Ascending aorta (tissue), 2 donors: ENCODE measurements at regions not wholly inside any gene's neighbourhood (a gene's known extent, or its start where the extent isn't known, plus 50 kb on each side); places are given as distances from the start of the nearest gene placed in this dataset.

Source experiments
- DNase-seq, 2 donors: peaks; one replicate each; pipeline ENCODE4 v3.0.0-alpha.2; 2019; ENCODE audit warnings: low spot score in 2 of 2
- H3K27ac ChIP-seq, 2 donors: fragments of 200-600 bp; sonication (generic); one replicate each; pipeline ENCODE4 v1.5.1; 2016 to 2017; ENCODE audit warnings: mild to moderate bottlenecking in 1 of 2
- H3K27me3 ChIP-seq: fragments of 200-600 bp; sonication (generic); one replicate; pipeline ENCODE4 v1.5.1; 2017
- H3K36me3 ChIP-seq, 2 donors: fragments of 200-600 bp; sonication (generic); one replicate each; pipeline ENCODE4 v1.5.1; 2016
- H3K4me1 ChIP-seq, 2 donors: fragments of 200-600 bp; sonication (generic); one replicate each; pipeline ENCODE4 v1.5.1; 2016 to 2017; ENCODE audit warnings: mild to moderate bottlenecking in 1 of 2
- H3K4me3 ChIP-seq, 2 donors: fragments of 200-600 bp; sonication (generic); one replicate each; pipeline ENCODE4 v1.5.1; 2016 to 2017; ENCODE audit warnings: mild to moderate bottlenecking in 1 of 2
- H3K9me3 ChIP-seq, 2 donors: fragments of 200-600 bp; sonication (generic); one replicate each; pipeline ENCODE4 v1.5.1; 2016
- intact Hi-C: fragments of 100-400 bp; cut with DNase I; formaldehyde crosslinking; loops from one replicate; pipeline ENCODE4 v1.15.1; 2023
- TF ChIP-seq, protein P1 (sequence below), 3 experiments: fragments of 200-600 bp in 2 of 3; fragments of 450-650 bp in 1 of 3; sonication (generic) in 2 of 3; IDR thresholded peaks; one replicate each; pipeline ENCODE4 v1.5.1; 2016 to 2019; ENCODE audit warnings: antibody characterized with exemption in 3 of 3, mild to moderate bottlenecking in 1 of 3, moderate library complexity in 1 of 3

DNA sequence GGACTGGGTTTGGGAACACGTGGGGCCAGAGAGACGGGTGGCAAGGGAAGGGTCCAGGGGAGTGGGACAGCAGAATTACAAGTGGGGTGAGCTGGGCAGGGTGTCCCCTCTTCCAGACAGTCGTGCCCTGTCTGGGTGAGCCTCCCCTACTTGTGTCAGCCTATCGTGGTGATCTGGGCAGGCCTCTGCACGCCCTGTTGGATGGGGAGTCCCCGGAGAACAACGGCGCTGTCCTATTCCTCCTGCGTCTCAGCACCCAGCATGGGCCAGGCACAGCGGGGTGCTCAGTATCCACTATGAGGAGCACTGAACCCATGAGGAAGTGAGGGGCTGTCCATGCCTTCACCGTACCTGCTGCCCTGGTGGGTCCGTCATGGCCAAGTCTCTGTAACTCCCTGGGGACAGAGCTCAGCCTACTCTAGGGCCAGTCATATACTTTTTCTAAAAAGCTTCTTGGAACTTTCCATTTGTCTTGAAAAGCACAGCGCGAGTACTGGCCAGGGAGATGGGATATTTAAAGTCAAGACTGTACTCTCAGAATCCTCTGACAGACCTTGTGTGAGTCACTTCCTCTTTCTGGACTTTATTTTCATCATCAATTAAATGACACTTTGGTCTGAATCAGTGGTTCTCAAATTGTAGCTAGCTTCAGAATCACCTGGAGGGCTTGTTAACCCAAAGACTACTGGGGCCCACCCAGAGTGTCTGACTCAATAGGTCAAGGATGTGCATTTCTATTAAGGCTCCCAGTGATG, 81.7 kb upstream of the NECTIN1 start:
- Histone ChIP-seq H3K27ac (no peak overlapping the region), H3K36me3 (no peaks in the 10 kb centered on the region), H3K9me3 (no peaks in the 10 kb centered on the region), H3K4me3 (no peak overlapping the region), H3K4me1 (no peaks in the 10 kb centered on the region), H3K27me3 (no peaks in the 10 kb centered on the region)
- no peak for DNase-seq
- TF ChIP-seq, protein P1, sequence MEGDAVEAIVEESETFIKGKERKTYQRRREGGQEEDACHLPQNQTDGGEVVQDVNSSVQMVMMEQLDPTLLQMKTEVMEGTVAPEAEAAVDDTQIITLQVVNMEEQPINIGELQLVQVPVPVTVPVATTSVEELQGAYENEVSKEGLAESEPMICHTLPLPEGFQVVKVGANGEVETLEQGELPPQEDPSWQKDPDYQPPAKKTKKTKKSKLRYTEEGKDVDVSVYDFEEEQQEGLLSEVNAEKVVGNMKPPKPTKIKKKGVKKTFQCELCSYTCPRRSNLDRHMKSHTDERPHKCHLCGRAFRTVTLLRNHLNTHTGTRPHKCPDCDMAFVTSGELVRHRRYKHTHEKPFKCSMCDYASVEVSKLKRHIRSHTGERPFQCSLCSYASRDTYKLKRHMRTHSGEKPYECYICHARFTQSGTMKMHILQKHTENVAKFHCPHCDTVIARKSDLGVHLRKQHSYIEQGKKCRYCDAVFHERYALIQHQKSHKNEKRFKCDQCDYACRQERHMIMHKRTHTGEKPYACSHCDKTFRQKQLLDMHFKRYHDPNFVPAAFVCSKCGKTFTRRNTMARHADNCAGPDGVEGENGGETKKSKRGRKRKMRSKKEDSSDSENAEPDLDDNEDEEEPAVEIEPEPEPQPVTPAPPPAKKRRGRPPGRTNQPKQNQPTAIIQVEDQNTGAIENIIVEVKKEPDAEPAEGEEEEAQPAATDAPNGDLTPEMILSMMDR (IDR thresholded peaks at IDR 0.05): no peak
- intact Hi-C loops: no loop called here

DNA sequence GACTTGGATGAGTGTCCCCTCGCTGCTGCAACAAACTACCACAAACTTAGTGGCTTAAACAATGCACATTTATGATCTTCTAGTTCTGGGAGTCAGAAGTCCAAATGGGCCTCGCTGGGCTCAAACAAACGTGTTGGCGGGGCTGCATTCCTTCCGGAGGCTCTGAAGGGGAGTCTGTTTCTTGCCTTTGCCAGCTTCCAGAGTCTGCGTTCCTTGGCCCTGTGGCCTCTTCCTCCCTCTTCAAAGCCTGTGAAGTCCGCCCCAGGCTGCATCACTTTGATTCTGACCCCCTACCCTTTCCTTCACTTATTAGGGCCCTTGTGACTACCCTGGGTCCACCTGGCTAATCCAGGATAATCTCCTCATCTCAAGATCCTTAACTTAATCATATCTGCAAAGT, 80.3 kb upstream of the NECTIN1 start:
- Histone ChIP-seq H3K36me3 (no peaks in the 10 kb centered on the region), H3K27ac (no peak overlapping the region), H3K4me1 (no peaks in the 10 kb centered on the region), H3K27me3 (no peaks in the 10 kb centered on the region), H3K9me3 (no peaks in the 10 kb centered on the region), H3K4me3 (no peak overlapping the region)
- TF ChIP-seq, protein P1 (IDR thresholded peaks at IDR 0.05): no peak
- intact Hi-C loops: no loop called here
- no peak for DNase-seq

DNA sequence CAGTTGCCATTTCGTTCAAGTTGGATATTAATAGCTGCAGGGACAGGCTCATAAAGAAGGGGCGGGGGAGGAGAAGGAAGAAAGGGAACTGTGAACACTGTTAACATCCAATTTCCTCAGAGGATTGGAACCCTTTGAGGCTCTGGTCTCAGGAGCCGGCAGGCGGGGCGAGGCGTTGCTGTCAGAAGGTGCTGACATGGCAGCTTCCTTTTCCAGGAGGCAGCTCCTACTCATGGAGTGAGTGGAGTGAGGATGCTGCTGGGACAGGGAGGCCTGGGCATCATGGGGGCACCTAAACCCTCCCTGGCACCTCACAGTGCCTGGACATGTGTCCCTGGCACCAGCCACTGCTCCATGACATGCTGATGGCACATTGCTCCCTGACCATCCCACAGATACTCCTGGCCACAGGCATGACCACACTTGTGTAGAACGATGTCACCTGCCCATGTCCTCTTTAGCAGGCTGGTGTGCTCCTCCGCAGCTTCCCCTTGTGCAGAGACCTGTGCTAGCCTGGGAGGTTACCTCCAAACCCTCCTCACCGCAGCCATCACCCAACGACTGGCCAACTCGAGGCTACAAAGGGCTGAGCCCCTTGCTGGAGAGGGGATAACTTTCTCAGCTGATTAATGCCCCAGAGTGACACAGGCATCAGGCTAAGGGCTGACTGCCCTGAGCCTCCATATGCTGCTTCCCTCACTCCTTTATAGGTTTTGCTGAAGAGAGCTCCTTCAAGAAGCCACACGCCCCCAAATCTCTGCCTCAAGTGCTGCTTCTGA, 79.6 kb upstream of the NECTIN1 start:
- no peak for DNase-seq
- intact Hi-C loops: no loop called here
- H3K27me3 ChIP-seq: no peaks in the 10 kb centered on the region
- TF ChIP-seq, protein P1 (IDR thresholded peaks at IDR 0.05): no peak
- H3K4me3 ChIP-seq: no peak overlapping the region
- no peaks in the 10 kb centered on the region for H3K36me3 ChIP-seq
- H3K4me1 ChIP-seq: no peaks in the 10 kb centered on the region
- no peak overlapping the region for H3K27ac ChIP-seq
- H3K9me3 ChIP-seq: no peaks in the 10 kb centered on the region

DNA sequence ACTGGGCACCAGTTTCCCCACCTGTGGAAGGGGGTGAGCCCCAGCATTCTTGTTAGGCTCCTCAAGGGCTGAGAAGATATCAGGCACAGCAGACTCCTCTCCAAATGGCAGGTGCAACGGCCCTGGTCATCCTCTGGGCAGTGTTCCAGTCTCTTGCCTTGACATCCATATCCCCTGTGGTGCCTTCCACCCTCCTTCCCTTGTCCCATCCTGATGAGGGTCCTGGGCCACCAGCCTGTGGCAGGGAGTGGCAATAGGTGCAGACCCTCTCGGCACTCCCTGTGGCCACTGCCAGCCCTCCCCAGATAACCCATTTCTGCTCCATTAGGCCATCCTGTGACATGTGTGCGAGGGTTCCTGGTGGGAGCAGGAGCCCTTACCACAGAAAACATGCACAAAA, 78.8 kb upstream of the NECTIN1 start:
- TF ChIP-seq, protein P1 (IDR thresholded peaks at IDR 0.05): no peak
- Histone ChIP-seq H3K36me3 (no peaks in the 10 kb centered on the region), H3K4me3 (no peak overlapping the region), H3K27me3 (no peaks in the 10 kb centered on the region), H3K27ac (no peak overlapping the region), H3K4me1 (no peaks in the 10 kb centered on the region), H3K9me3 (no peaks in the 10 kb centered on the region)
- intact Hi-C loops: no loop called here
- no peak for DNase-seq

DNA sequence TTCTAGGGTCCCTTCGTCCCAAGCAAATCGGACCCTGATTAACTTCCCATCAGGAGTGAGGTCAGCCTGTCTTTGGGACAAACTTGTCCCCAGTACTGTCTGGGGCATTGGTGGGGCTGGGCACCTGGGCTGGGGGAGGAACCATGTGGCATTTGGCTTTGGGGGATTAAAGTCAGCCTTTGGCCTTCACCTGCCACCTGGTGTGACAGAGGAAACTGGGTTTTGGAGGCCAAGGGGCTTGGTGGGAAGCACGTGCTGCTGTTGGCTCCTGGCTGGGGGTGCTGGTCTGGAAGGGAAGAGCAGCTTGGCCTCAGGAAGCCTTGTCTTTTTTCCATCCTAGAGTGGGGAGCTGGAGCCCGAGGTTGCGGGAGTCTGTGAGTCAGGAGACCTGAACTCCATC, 78.4 kb upstream of the NECTIN1 start:
- H3K4me3 ChIP-seq: no peak overlapping the region
- DNase-seq: no peak
- H3K27me3 ChIP-seq: no peaks in the 10 kb centered on the region
- intact Hi-C loops: no loop called here
- no peaks in the 10 kb centered on the region for H3K4me1 ChIP-seq
- no peaks in the 10 kb centered on the region for H3K9me3 ChIP-seq
- no peak overlapping the region for H3K27ac ChIP-seq
- H3K36me3 ChIP-seq: no peaks in the 10 kb centered on the region
- TF ChIP-seq, protein P1 (IDR thresholded peaks at IDR 0.05): no peak
